ENCODE measurements at regions not wholly inside any gene's neighbourhood (a gene's known extent, or its start where the extent isn't known, plus 50 kb on each side); places are given as distances from the start of the nearest gene placed in this dataset.
A peak's percentile ranks its signal among the peaks of the same experiment; 100 is the strongest.

DNA sequence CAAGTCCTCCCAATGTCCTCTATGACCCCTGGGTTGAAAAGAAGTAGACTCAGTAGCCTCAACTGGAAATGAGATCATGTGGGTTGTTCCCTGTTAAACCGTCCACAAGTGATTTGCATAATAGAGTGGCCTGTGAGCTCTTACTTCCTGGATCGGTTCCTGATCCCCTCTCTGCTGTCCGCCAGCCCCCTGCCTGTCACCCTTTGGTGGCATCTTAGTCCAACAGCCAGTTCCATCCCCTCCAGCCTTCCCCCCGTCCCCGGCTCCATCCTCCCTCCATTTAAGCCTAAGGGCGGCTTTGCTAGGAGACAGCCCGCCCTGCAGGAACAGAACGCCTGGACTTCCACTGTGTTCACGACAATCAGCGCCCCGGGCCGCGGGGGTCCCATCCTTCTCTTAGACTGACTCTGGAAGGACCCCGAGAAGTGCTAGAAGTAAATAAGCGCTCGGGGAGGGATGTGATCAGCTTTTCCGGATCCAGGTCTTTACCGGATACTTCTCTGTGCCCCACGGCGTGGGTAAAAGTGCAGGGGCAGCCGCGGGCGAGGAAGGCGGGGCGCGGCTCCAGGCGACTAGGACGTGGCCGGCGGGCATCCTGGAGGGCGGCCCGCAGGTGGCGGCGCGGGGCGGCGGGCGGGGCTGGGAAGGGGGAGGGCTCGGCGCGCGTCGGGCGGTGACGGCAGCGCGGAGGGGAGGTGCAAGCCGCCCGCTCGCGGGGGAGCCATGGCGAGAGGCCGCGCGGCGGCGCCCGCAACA, 51.2 kb upstream of the ULK4 start:
- DNase-seq: peak; percentile 80

DNA sequence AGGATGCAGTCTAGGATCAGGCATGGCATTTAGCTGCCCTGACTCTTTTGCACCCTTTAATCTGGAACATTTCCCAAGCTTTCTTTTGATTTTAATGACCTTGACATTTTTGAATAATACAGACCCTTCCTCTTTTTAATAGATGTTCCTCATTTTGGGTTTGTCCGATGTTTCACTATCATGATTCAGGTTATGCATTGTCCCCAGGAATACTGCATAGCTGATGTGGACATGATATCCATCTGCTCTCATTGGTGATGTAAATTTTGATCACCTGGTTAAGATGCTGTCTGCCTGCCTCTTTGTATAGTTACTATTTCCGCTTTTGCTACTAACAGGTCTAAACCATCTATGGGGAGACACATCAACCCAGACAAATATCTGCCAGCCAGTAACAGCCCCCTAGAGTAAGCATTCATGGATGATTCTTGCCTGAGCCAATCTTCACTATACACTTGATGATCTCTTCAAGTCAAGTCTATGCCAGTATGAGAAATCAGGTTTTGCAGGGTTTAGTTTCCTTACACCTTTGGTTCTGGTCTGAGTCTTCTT, 50.6 kb upstream of the ULK4 start:
- peak; percentile 46 to 68 for DNase-seq

Measured in CD4-positive, alpha-beta T cell treated with Interleukin-4 for 1 hour (primary cell).